Transverse colon (tissue), 4 donors: ENCODE measurements at regions not wholly inside any gene's neighbourhood (a gene's known extent, or its start where the extent isn't known, plus 50 kb on each side); places are given as distances from the start of the nearest gene placed in this dataset.

Source experiments
- DNase-seq: peaks from one replicate; pipeline ENCODE4 v3.0.0-alpha.2; 2019
- H3K27ac ChIP-seq, 4 donors: fragments of 200-600 bp; sonication (generic); 2 replicates each; pipeline ENCODE4 v1.5.1; 2016 to 2018; ENCODE audit warnings: inconsistent platforms in 4 of 4
- H3K27me3 ChIP-seq: fragments of 200-600 bp; sonication (generic); 2 replicates; pipeline ENCODE4 v1.5.1; 2017; ENCODE audit warnings: inconsistent platforms
- H3K36me3 ChIP-seq, 4 donors: fragments of 200-600 bp; sonication (generic); 2 replicates each; pipeline ENCODE4 v1.5.1; 2017 to 2019; ENCODE audit warnings: inconsistent platforms in 4 of 4
- H3K4me1 ChIP-seq, 4 donors: fragments of 200-600 bp; sonication (generic); 2 replicates each; pipeline ENCODE4 v1.5.1; 2017 to 2020; ENCODE audit warnings: inconsistent platforms in 4 of 4
- H3K4me3 ChIP-seq, 4 donors: fragments of 200-600 bp; sonication (generic); 1 replicate in 1 of 4; 2 replicates in 3 of 4; pipeline versions ENCODE4 v1.5.1 to v1.6.1; 2017 to 2019; ENCODE audit warnings: inconsistent platforms in 4 of 4
- H3K9me3 ChIP-seq, 2 donors: fragments of 200-600 bp; sonication (generic); 2 replicates each; pipeline ENCODE4 v1.5.1; 2017 to 2019; ENCODE audit warnings: inconsistent platforms in 2 of 2
- CTCF ChIP-seq, 5 experiments: fragments of 200-600 bp in 3 of 5; fragments of 450-650 bp in 2 of 5; sonication (generic) in 3 of 5; IDR thresholded peaks; 1 replicate in 2 of 5; 2 replicates in 3 of 5; pipeline ENCODE4 v1.5.1; 2016 to 2017; ENCODE audit warnings: antibody characterized with exemption in 5 of 5, inconsistent platforms in 3 of 5, mild to moderate bottlenecking in 2 of 5, moderate library complexity in 1 of 5
- EP300 ChIP-seq: sonication (generic); formaldehyde crosslinking; IDR thresholded peaks from one replicate; pipeline ENCODE4 v1.6.1; 2017; ENCODE audit warnings: antibody characterized with exemption, low read depth
- POLR2A ChIP-seq: fragments of 450-650 bp; IDR thresholded peaks from one replicate; pipeline ENCODE4 v1.6.1; 2016; ENCODE audit warnings: antibody characterized with exemption, mild to moderate bottlenecking, moderate library complexity
- POLR2AphosphoS5 ChIP-seq, 3 donors: sonication (generic); formaldehyde crosslinking; IDR thresholded peaks; one replicate each; pipeline ENCODE4 v1.6.1; 2016; ENCODE audit warnings: antibody characterized with exemption in 3 of 3
- WGBS, 2 donors: methylation state at CpG; one replicate each; pipeline ENCODE4 v1.1.5; 2018; ENCODE audit warnings: low coverage in 1 of 2; 5-methylcytosine and 5-hydroxymethylcytosine counted together
- in situ Hi-C, 4 donors: fragments of 200-750 bp; cut with MboI; loops; one replicate each; pipeline versions ENCODE4 v1.15.0 to v1.15.1; 2017; ENCODE audit warnings: low sequenced_read_pairs in 3 of 4, low pct_ligation_motif_present in 1 of 4, low pct_unique_long_range_greater_than_20kb in 1 of 4
- intact Hi-C: fragments of 100-400 bp; cut with DNase I; formaldehyde crosslinking; loops from one replicate; pipeline ENCODE4 v1.15.1; 2023; ENCODE audit warnings: low total_unique reads

GRCh38 chr5:57626703-57627102 is 144.1 kb upstream of the ACTBL2 start:
- H3K9me3 ChIP-seq = no peaks in the 10 kb centered on the region
- in situ Hi-C loops (no loop called here), intact Hi-C loops (no loop called here)
- no peak for DNase-seq
- no peak for TF ChIP-seq EP300
- no peak for TF ChIP-seq POLR2A
- no peak for TF ChIP-seq POLR2AphosphoS5 (IDR thresholded peaks at IDR 0.05)
- no peak for TF ChIP-seq CTCF (IDR thresholded peaks at IDR 0.05)
- no peak overlapping the region for H3K4me3 ChIP-seq
- H3K27ac ChIP-seq = no peak overlapping the region
- no peaks in the 10 kb centered on the region for H3K27me3 ChIP-seq
- WGBS, 2 donors = 58% methylated on average over 1 of the region's 1 CpG; no CpG with 5 or more reads in 1 of the 2 donors
- no peaks in the 10 kb centered on the region for H3K36me3 ChIP-seq
- no peaks in the 10 kb centered on the region for H3K4me1 ChIP-seq

- Histone ChIP-seq H3K36me3 (no peaks in the 10 kb centered on the region), H3K4me3 (no peak overlapping the region), H3K4me1 (no peaks in the 10 kb centered on the region), H3K27me3 (no peaks in the 10 kb centered on the region), H3K9me3 (no peaks in the 10 kb centered on the region), H3K27ac (no peak overlapping the region)
- in situ Hi-C loops (no loop called here), intact Hi-C loops (no loop called here)
- TF ChIP-seq POLR2A = no peak
- TF ChIP-seq EP300 = no peak
- TF ChIP-seq CTCF (IDR thresholded peaks at IDR 0.05) = no peak
- TF ChIP-seq POLR2AphosphoS5 (IDR thresholded peaks at IDR 0.05) = no peak
- WGBS, 2 donors = 72 to 80% methylated on average over 3 of the region's 3 CpGs
- no peak for DNase-seq
These were observed 139.0 kb upstream of the ACTBL2 start for GRCh38 chr5:57621624-57622023.

- TF ChIP-seq EP300 (no peak), POLR2AphosphoS5 (IDR thresholded peaks at IDR 0.05) (no peak), CTCF (IDR thresholded peaks at IDR 0.05) (no peak), POLR2A (no peak)
- 77 to 83% methylated on average over 4 of the region's 4 CpGs for WGBS, 2 donors
- Histone ChIP-seq H3K4me1 (no peaks in the 10 kb centered on the region), H3K9me3 (no peaks in the 10 kb centered on the region), H3K27ac (no peak overlapping the region), H3K27me3 (no peaks in the 10 kb centered on the region), H3K4me3 (no peak overlapping the region), H3K36me3 (no peaks in the 10 kb centered on the region)
- no peak for DNase-seq
- in situ Hi-C loops (no loop called here), intact Hi-C loops (no loop called here)
These were observed 136.3 kb upstream of the ACTBL2 start for GRCh38 chr5:57618767-57619381.

GRCh38 chr5:57613741-57614140 is 131.1 kb upstream of the ACTBL2 start:
- in situ Hi-C loops (no loop called here), intact Hi-C loops (no loop called here)
- H3K27me3 ChIP-seq = no peaks in the 10 kb centered on the region
- TF ChIP-seq CTCF (IDR thresholded peaks at IDR 0.05) = no peak
- TF ChIP-seq EP300 = no peak
- TF ChIP-seq POLR2A = no peak
- no peak for TF ChIP-seq POLR2AphosphoS5 (IDR thresholded peaks at IDR 0.05)
- no peaks in the 10 kb centered on the region for H3K9me3 ChIP-seq
- H3K36me3 ChIP-seq = no peaks in the 10 kb centered on the region
- H3K4me1 ChIP-seq = no peaks in the 10 kb centered on the region
- no peak for DNase-seq
- H3K4me3 ChIP-seq = no peak overlapping the region
- no peak overlapping the region for H3K27ac ChIP-seq
